NCI-H446 (cell line): ENCODE measurements at regions not wholly inside any gene's neighbourhood (a gene's known extent, or its start where the extent isn't known, plus 50 kb on each side); places are given as distances from the start of the nearest gene placed in this dataset.

Experiments used
- DNase-seq, 2 experiments: peaks; one replicate each; lab custom pipeline; 2025; lab: John Stamatoyannopoulos, UW

- no peak for DNase-seq
Observed at GRCh38 chr1:209500993-209501392, 82.5 kb upstream of the CAMK1G start.

GRCh38 chr1:209503196-209503595 lies 80.3 kb upstream of the CAMK1G start:
- DNase-seq, result no peak

GRCh38 chr1:209504571-209504970 lies 78.9 kb upstream of the CAMK1G start:
- no peak for DNase-seq

GRCh38 chr1:209505044-209505443 lies 78.5 kb upstream of the CAMK1G start:
- no peak for DNase-seq

GRCh38 chr1:209506101-209506500 lies 77.4 kb upstream of the CAMK1G start:
- DNase-seq, result no peak

GRCh38 chr1:209509039-209509438 lies 74.5 kb upstream of the CAMK1G start:
- no peak for DNase-seq

- no peak for DNase-seq
Observed at GRCh38 chr1:209510063-209510462, 73.5 kb upstream of the CAMK1G start.

- DNase-seq, result no peak
Observed at GRCh38 chr1:209511169-209511568, 72.3 kb upstream of the CAMK1G start.

- no peak for DNase-seq
Observed at GRCh38 chr1:209512821-209513220, 70.7 kb upstream of the CAMK1G start.

- peak in 1 of 2 experiments; percentile 62 for DNase-seq
Observed at GRCh38 chr1:209513226-209513625, 70.3 kb upstream of the CAMK1G start.

GRCh38 chr1:209516771-209517680 lies 66.5 kb upstream of the CAMK1G start:
- no peak for DNase-seq

- DNase-seq, result no peak
Observed at GRCh38 chr1:209517681-209518050, 65.8 kb upstream of the CAMK1G start.

- no peak for DNase-seq
Observed at GRCh38 chr1:209519786-209520185, 63.7 kb upstream of the CAMK1G start.

GRCh38 chr1:209522826-209523225 lies 60.7 kb upstream of the CAMK1G start:
- DNase-seq, result no peak

- no peak for DNase-seq
Observed at GRCh38 chr1:209526137-209526536, 57.4 kb upstream of the CAMK1G start.

- DNase-seq, result no peak
Observed at GRCh38 chr1:209527372-209527771, 56.1 kb upstream of the CAMK1G start.

GRCh38 chr1:209527993-209528717 lies 55.4 kb upstream of the CAMK1G start:
- DNase-seq, result no peak

GRCh38 chr1:209529233-209529632 lies 54.3 kb upstream of the CAMK1G start:
- DNase-seq, result no peak

- no peak for DNase-seq
Observed at GRCh38 chr1:209531006-209531405, 52.5 kb upstream of the CAMK1G start.

GRCh38 chr1:209531549-209531948 lies 52.0 kb upstream of the CAMK1G start:
- no peak for DNase-seq
